Mesendoderm (in vitro differentiated cells): ENCODE measurements at regions not wholly inside any gene's neighbourhood (a gene's known extent, or its start where the extent isn't known, plus 50 kb on each side); places are given as distances from the start of the nearest gene placed in this dataset.
"Not testable (repeated sequence)": the region's sequence is repeated elsewhere in the genome, so short reads cannot be mapped to it uniquely, and the experiment has no call there.

Experiments
- DNase-seq: peaks from one replicate; pipeline ENCODE4 v3.0.0; 2013
- H2AK5ac ChIP-seq: 2 replicates; pipeline ENCODE4 v1.6.1; 2013; ENCODE audit warnings: low read length, inconsistent platforms
- H2BK120ac ChIP-seq: 2 replicates; pipeline ENCODE4 v1.6.1; 2013; ENCODE audit warnings: low read depth, mild to moderate bottlenecking, low read length, moderate library complexity, mixed read lengths
- H2BK15ac ChIP-seq: replicated peaks from 2 replicates; pipeline ENCODE4 v1.6.1; 2013; ENCODE audit warnings: low read depth, mild to moderate bottlenecking, moderate library complexity
- H2BK5ac ChIP-seq: 2 replicates; pipeline ENCODE4 v1.6.1; 2013; ENCODE audit warnings: low read length, inconsistent platforms
- H3K18ac ChIP-seq: 2 replicates; pipeline ENCODE4 v1.6.1; 2013; ENCODE audit warnings: mild to moderate bottlenecking, low read length, mixed read lengths
- H3K23ac ChIP-seq: one replicate; pipeline ENCODE4 v1.6.1; 2013; ENCODE audit warnings: low read length
- H3K27ac ChIP-seq: 2 replicates; pipeline ENCODE4 v1.5.1; 2013; ENCODE audit warnings: low read depth, mild to moderate bottlenecking, inconsistent platforms, low read length, moderate library complexity
- H3K27me3 ChIP-seq: 2 replicates; pipeline ENCODE4 v1.6.1; 2013; ENCODE audit warnings: low read length, control low read depth, mild to moderate bottlenecking, inconsistent platforms; ENCODE audit not compliant: insufficient read depth, poor library complexity
- H3K36me3 ChIP-seq: 2 replicates; pipeline ENCODE4 v1.6.1; 2013; ENCODE audit warnings: low read length, inconsistent platforms; ENCODE audit not compliant: control insufficient read depth, insufficient read depth
- H3K4ac ChIP-seq: one replicate; pipeline ENCODE4 v1.6.1; 2013; ENCODE audit warnings: low read depth, mild to moderate bottlenecking, low read length, moderate library complexity
- H3K4me1 ChIP-seq: 2 replicates; pipeline ENCODE4 v1.6.1; 2013; ENCODE audit warnings: low read depth, low read length, inconsistent platforms; ENCODE audit not compliant: control insufficient read depth
- H3K4me2 ChIP-seq: 2 replicates; pipeline ENCODE4 v1.6.1; 2013; ENCODE audit warnings: low read length
- H3K4me3 ChIP-seq: 2 replicates; pipeline ENCODE4 v1.5.1; 2013; ENCODE audit warnings: mild to moderate bottlenecking, low read length
- H3K56ac ChIP-seq: one replicate; pipeline ENCODE4 v1.6.1; 2013; ENCODE audit warnings: low read length
- H3K79me1 ChIP-seq: 2 replicates; pipeline ENCODE4 v1.6.1; 2013; ENCODE audit warnings: low read length, inconsistent platforms
- H3K79me2 ChIP-seq: 2 replicates; pipeline ENCODE4 v1.6.1; 2013; ENCODE audit warnings: mild to moderate bottlenecking, low read length; ENCODE audit not compliant: control insufficient read depth, insufficient read depth
- H3K9ac ChIP-seq: 2 replicates; pipeline ENCODE4 v1.6.1; 2013; ENCODE audit warnings: low read length, inconsistent platforms
- H4K5ac ChIP-seq: one replicate; pipeline ENCODE4 v1.6.1; 2013; ENCODE audit warnings: low read length
- H4K8ac ChIP-seq: one replicate; pipeline ENCODE4 v1.6.1; 2013; ENCODE audit warnings: low read depth, mild to moderate bottlenecking, control low read depth, low read length, moderate library complexity
- WGBS: extraction: QIAGEN DNeasy Blood & Tissue Kit; methylation state at CpG from one replicate; pipeline ENCODE4 v1.1.7; 2013; ENCODE audit warnings: low lambda C conversion rate, missing lambda C conversion rate; ENCODE audit not compliant: insufficient coverage; ENCODE audit errors: extremely low coverage; 5-methylcytosine and 5-hydroxymethylcytosine counted together

DNA sequence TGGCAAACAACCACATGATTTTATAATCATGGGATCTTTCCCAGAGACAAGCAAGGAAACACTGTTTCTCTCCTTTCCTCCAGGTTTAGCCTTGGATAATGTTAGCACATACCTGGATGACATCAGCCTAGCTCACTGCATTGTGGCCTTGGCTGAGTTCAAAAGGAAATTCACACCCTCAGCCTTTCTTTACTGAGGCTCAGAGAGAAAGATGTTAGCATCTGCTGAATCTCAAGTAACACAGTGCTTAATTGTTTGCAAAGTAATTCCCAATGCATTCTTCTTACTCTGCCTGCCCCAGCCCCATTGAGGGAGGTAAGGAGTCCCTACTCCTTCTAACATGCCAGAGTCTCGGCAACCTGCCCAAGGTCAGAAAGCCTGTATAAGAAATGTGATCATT lies 432.2 kb upstream of the LMCD1 start:
- no peaks in the 10 kb centered on the region for H3K27me3 ChIP-seq
- no peak overlapping the region for H3K9ac ChIP-seq
- no peaks in the 10 kb centered on the region for H3K79me1 ChIP-seq
- H3K4me1 ChIP-seq: peaks cover 2% of the 10 kb centered on the region
- H2BK120ac ChIP-seq: no peak overlapping the region
- no peak overlapping the region for H4K5ac ChIP-seq
- H3K23ac ChIP-seq: no peak overlapping the region
- no peak overlapping the region for H3K56ac ChIP-seq
- no peak overlapping the region for H3K4me3 ChIP-seq
- no peak overlapping the region for H2AK5ac ChIP-seq
- WGBS: no CpG with 5 or more reads among the region's 1 CpG
- H3K4ac ChIP-seq: no peak overlapping the region
- H3K36me3 ChIP-seq: no peaks in the 10 kb centered on the region
- peak; percentile 89 for DNase-seq
- no peak overlapping the region for H3K4me2 ChIP-seq
- no peak overlapping the region for H2BK5ac ChIP-seq
- H3K79me2 ChIP-seq: no peaks in the 10 kb centered on the region
- peak overlapping the region; percentile 39 for H3K18ac ChIP-seq
- no peak overlapping the region for H4K8ac ChIP-seq
- H3K27ac ChIP-seq: no peak overlapping the region
- H2BK15ac ChIP-seq: no peak overlapping the region

DNA sequence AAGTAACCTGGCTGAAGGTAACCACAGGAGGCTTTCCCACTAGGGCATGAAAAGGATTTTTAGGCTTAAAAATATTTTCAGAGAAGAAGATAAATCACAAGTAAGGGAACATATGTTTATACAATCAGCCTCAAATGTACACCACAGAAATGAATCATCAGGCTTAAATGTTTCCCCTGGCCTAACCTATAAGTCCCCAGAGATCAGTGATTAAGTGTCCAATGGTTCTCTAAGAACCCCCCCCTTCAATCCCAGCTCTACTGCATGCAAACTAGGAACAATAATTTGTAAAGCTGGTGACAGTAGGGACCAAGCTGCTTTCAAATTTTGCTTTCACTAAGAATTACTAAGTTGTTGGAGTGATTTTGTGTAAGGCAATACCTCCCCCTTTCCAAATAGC lies 431.6 kb upstream of the LMCD1 start:
- Histone ChIP-seq H3K4me2 (no peak overlapping the region), H3K79me2 (no peaks in the 10 kb centered on the region), H3K4me3 (no peak overlapping the region), H4K8ac (no peak overlapping the region), H2BK15ac (no peak overlapping the region), H3K23ac (no peak overlapping the region), H4K5ac (no peak overlapping the region), H3K18ac (peak overlapping the region; percentile 51), H2BK120ac (no peak overlapping the region), H3K9ac (no peak overlapping the region), H3K27me3 (no peaks in the 10 kb centered on the region), H3K56ac (no peak overlapping the region), H2AK5ac (no peak overlapping the region), H3K79me1 (no peaks in the 10 kb centered on the region), H3K27ac (no peak overlapping the region), H3K4ac (no peak overlapping the region), H3K4me1 (peaks cover 2% of the 10 kb centered on the region), H2BK5ac (no peak overlapping the region), H3K36me3 (no peaks in the 10 kb centered on the region)
- peak; percentile 2 for DNase-seq

DNA sequence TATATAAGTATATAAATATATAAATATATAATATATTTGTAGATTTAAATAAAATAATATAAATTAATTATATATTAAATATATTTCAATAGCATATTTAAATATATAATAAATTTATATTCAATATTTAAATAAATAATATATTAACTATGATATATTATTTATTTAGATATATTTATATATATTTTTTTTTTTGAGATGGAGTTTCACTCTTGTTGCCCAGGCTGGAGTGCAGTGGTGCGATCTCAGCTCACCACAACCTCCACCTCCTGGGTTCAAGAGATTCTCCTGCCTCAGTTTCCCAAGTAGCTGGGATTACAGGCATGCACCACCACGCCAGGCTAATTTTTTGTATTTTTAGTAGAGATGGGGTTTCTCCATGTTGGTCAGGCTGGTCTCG lies 426.9 kb upstream of the LMCD1 start:
- not testable (repeated sequence) for H3K9ac ChIP-seq, H3K79me2 ChIP-seq, H3K27ac ChIP-seq, H3K4me3 ChIP-seq, H3K18ac ChIP-seq, H3K23ac ChIP-seq, H3K4me2 ChIP-seq, H3K56ac ChIP-seq, H3K36me3 ChIP-seq, H3K79me1 ChIP-seq, H3K4me1 ChIP-seq, H3K4ac ChIP-seq, H4K8ac ChIP-seq, H2BK5ac ChIP-seq, H3K27me3 ChIP-seq, DNase-seq, H2BK120ac ChIP-seq, H2BK15ac ChIP-seq, H4K5ac ChIP-seq, H2AK5ac ChIP-seq
- WGBS: no CpG with 5 or more reads among the region's 3 CpGs

DNA sequence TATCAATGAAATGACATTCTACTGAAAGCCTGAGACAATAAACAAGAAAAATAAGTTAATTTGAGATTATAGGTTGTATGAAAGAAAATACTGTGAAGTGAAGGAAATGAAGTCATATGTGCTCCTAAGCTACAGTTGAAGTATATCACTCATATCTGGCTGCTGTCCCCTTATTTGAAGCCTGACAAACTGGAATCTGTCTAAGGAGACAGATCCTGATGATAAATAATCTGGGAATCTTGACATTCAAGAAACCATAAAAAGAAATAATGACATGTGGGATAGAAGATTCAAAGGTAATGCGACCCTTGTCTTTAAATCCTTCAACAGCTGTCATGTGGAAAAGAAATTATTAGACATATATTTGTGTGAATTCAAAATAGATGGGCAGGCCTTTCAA lies 424.5 kb upstream of the LMCD1 start:
- no peak overlapping the region for H3K4ac ChIP-seq
- no peak overlapping the region for H2BK5ac ChIP-seq
- no peak overlapping the region for H2BK15ac ChIP-seq
- no peaks in the 10 kb centered on the region for H3K27me3 ChIP-seq
- H2BK120ac ChIP-seq: no peak overlapping the region
- no peak overlapping the region for H4K5ac ChIP-seq
- H3K4me2 ChIP-seq: no peak overlapping the region
- H3K36me3 ChIP-seq: no peaks in the 10 kb centered on the region
- no peak overlapping the region for H3K27ac ChIP-seq
- WGBS: no CpG with 5 or more reads among the region's 1 CpG
- no peak overlapping the region for H3K18ac ChIP-seq
- no peak overlapping the region for H3K56ac ChIP-seq
- H3K23ac ChIP-seq: no peak overlapping the region
- no peak overlapping the region for H3K9ac ChIP-seq
- no peak overlapping the region for H2AK5ac ChIP-seq
- no peaks in the 10 kb centered on the region for H3K79me2 ChIP-seq
- no peaks in the 10 kb centered on the region for H3K79me1 ChIP-seq
- no peak for DNase-seq
- H3K4me3 ChIP-seq: no peak overlapping the region
- H4K8ac ChIP-seq: no peak overlapping the region
- H3K4me1 ChIP-seq: no peaks in the 10 kb centered on the region

DNA sequence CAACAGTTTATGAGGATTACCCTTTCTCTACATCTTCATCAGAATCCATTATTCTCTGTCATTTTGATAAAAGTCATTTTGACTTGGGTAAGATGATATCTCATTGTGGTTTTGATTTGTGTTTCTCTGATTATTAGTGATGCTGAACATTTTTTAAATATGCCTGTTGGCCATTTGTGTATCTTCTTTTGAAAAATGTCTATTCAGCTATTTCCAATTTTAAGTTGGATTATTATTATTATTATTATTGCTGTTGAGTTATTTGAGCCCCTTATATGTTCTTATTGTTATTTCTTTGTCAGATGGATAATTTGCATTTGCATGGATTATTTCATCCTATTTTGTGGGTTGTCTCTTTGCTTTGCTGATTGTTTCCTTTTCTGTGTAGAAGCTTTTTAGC lies 421.2 kb upstream of the LMCD1 start:
- no peak overlapping the region for H2BK5ac ChIP-seq

DNA sequence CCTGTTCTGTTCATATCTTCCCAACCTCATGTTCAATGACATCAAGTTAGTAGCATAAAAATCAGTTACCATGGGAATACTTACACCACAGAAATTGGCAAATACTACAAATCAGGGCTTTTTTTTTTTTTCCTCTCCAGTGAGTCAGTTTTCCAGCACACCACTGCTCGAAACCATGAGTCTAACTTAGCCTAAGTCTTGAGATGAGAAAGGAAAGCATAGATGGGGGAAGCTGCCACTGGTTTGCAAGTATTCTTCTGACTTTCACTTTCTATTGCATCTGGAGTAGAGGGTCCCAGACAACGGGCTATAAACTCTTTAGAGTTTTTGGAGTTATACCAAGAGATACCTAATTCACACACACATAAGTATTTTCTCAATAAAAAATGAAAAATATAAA lies 416.1 kb upstream of the LMCD1 start:
- WGBS: no CpG with 5 or more reads among the region's 2 CpGs

More for the DNA sequence above, 421.2 kb upstream of the LMCD1 start:
- H3K4me2 ChIP-seq: no peak overlapping the region
- H3K56ac ChIP-seq: no peak overlapping the region
- H3K9ac ChIP-seq: no peak overlapping the region
- H3K4ac ChIP-seq: no peak overlapping the region
- H3K36me3 ChIP-seq: no peaks in the 10 kb centered on the region
- no peak overlapping the region for H4K5ac ChIP-seq
- no peak overlapping the region for H3K4me3 ChIP-seq
- no peak overlapping the region for H2AK5ac ChIP-seq
- H3K18ac ChIP-seq: no peak overlapping the region
- no peaks in the 10 kb centered on the region for H3K27me3 ChIP-seq
- H2BK120ac ChIP-seq: no peak overlapping the region
- no peak for DNase-seq
- no peak overlapping the region for H3K27ac ChIP-seq
- H4K8ac ChIP-seq: no peak overlapping the region
- no peaks in the 10 kb centered on the region for H3K4me1 ChIP-seq
- H3K79me1 ChIP-seq: no peaks in the 10 kb centered on the region
- no peaks in the 10 kb centered on the region for H3K79me2 ChIP-seq
- H3K23ac ChIP-seq: no peak overlapping the region
- H2BK15ac ChIP-seq: no peak overlapping the region

More for the DNA sequence above, 416.1 kb upstream of the LMCD1 start:
- no peak overlapping the region for H3K23ac ChIP-seq
- no peak overlapping the region for H3K4me3 ChIP-seq
- no peak overlapping the region for H3K56ac ChIP-seq
- H2BK120ac ChIP-seq: no peak overlapping the region
- no peak overlapping the region for H4K5ac ChIP-seq
- no peaks in the 10 kb centered on the region for H3K79me1 ChIP-seq
- no peak overlapping the region for H3K4me2 ChIP-seq
- H3K4me1 ChIP-seq: no peaks in the 10 kb centered on the region
- no peak overlapping the region for H3K18ac ChIP-seq
- no peaks in the 10 kb centered on the region for H3K79me2 ChIP-seq
- DNase-seq: no peak
- no peak overlapping the region for H3K4ac ChIP-seq
- no peaks in the 10 kb centered on the region for H3K27me3 ChIP-seq
- no peak overlapping the region for H2BK5ac ChIP-seq
- H2AK5ac ChIP-seq: no peak overlapping the region
- no peak overlapping the region for H2BK15ac ChIP-seq
- H4K8ac ChIP-seq: no peak overlapping the region
- no peaks in the 10 kb centered on the region for H3K36me3 ChIP-seq
- no peak overlapping the region for H3K9ac ChIP-seq
- H3K27ac ChIP-seq: no peak overlapping the region
